Parathyroid adenoma (tissue), 2 donors: ENCODE measurements at regions not wholly inside any gene's neighbourhood (a gene's known extent, or its start where the extent isn't known, plus 50 kb on each side); places are given as distances from the start of the nearest gene placed in this dataset.

Experiments
- H2AFZ ChIP-seq: fragments of 300-600 bp; sonication (generic); one replicate; pipeline ENCODE4 v1.7.0; 2017; ENCODE audit warnings: antibody characterized with exemption, mild to moderate bottlenecking
- H3K27ac ChIP-seq: fragments of 300-600 bp; sonication (generic); one replicate; pipeline ENCODE4 v1.7.0; 2017
- H3K27me3 ChIP-seq: fragments of 300-600 bp; sonication (generic); one replicate; pipeline ENCODE4 v1.7.0; 2017; ENCODE audit warnings: low read length; ENCODE audit not compliant: control insufficient read depth, insufficient read depth
- H3K36me3 ChIP-seq: fragments of 300-600 bp; sonication (generic); one replicate; pipeline ENCODE4 v1.7.0; 2017; ENCODE audit warnings: low read length; ENCODE audit not compliant: control insufficient read depth, insufficient read depth
- H3K4me1 ChIP-seq: fragments of 300-600 bp; sonication (generic); one replicate; pipeline ENCODE4 v1.7.0; 2017; ENCODE audit warnings: control low read depth
- H3K4me2 ChIP-seq: fragments of 300-600 bp; sonication (generic); one replicate; pipeline ENCODE4 v1.7.0; 2017; ENCODE audit warnings: low read length
- H3K4me3 ChIP-seq: fragments of 300-600 bp; sonication (generic); one replicate; pipeline ENCODE4 v1.7.0; 2017; ENCODE audit warnings: low read depth, low read length
- H3K79me2 ChIP-seq: fragments of 300-600 bp; sonication (generic); one replicate; pipeline ENCODE4 v1.7.0; 2017; ENCODE audit warnings: control low read depth
- H3K9ac ChIP-seq: fragments of 300-600 bp; sonication (generic); one replicate; pipeline ENCODE4 v1.7.0; 2017; ENCODE audit warnings: mild to moderate bottlenecking
- H3K9me3 ChIP-seq: fragments of 300-600 bp; sonication (generic); one replicate; pipeline ENCODE4 v1.7.0; 2017; ENCODE audit warnings: low read length; ENCODE audit not compliant: control insufficient read depth
- TF ChIP-seq, protein P1 (sequence below): fragments of 300-600 bp; sonication (generic); IDR thresholded peaks from one replicate; pipeline ENCODE4 v1.7.0; 2017; ENCODE audit warnings: antibody characterized with exemption, mild to moderate bottlenecking
- donor health status: primary hyperparathyroidism.

DNA sequence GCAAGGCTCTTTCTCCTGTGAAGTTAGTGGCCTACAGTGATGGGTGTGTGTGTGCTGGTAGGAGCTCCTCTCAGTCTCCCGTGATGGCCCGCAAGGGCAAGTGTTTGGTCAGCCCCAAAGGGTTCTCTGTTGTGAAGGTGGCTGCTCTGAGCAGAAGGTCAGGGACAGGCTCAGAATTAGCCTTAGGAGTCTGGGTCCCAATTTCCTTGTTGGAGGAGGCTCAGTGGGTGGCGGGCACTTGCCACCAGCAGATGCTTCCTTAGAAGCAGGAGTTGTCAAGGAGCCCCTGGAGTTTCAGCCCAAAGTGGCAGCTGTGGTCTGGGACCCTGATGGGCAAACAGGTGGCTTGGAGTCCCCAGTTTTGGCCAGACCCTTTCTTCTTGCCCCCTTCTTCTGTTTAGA, 154.4 kb downstream of the MACROH2A1 start:
- Histone ChIP-seq H3K4me3 (no peak overlapping the region), H3K27ac (no peak overlapping the region), H3K27me3 (no peaks in the 10 kb centered on the region), H3K36me3 (no peaks in the 10 kb centered on the region), H3K9me3 (no peaks in the 10 kb centered on the region), H3K79me2 (no peaks in the 10 kb centered on the region), H3K4me1 (no peaks in the 10 kb centered on the region), H3K9ac (no peak overlapping the region), H2AFZ (no peak overlapping the region), H3K4me2 (no peak overlapping the region)
- TF ChIP-seq, protein P1, sequence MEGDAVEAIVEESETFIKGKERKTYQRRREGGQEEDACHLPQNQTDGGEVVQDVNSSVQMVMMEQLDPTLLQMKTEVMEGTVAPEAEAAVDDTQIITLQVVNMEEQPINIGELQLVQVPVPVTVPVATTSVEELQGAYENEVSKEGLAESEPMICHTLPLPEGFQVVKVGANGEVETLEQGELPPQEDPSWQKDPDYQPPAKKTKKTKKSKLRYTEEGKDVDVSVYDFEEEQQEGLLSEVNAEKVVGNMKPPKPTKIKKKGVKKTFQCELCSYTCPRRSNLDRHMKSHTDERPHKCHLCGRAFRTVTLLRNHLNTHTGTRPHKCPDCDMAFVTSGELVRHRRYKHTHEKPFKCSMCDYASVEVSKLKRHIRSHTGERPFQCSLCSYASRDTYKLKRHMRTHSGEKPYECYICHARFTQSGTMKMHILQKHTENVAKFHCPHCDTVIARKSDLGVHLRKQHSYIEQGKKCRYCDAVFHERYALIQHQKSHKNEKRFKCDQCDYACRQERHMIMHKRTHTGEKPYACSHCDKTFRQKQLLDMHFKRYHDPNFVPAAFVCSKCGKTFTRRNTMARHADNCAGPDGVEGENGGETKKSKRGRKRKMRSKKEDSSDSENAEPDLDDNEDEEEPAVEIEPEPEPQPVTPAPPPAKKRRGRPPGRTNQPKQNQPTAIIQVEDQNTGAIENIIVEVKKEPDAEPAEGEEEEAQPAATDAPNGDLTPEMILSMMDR = no peak

GRCh38 chr5:135243556-135244285, 155.3 kb downstream of the MACROH2A1 start:
- TF ChIP-seq, protein P1 = no peak
- Histone ChIP-seq H3K27ac (no peak overlapping the region), H3K4me3 (no peak overlapping the region)

DNA sequence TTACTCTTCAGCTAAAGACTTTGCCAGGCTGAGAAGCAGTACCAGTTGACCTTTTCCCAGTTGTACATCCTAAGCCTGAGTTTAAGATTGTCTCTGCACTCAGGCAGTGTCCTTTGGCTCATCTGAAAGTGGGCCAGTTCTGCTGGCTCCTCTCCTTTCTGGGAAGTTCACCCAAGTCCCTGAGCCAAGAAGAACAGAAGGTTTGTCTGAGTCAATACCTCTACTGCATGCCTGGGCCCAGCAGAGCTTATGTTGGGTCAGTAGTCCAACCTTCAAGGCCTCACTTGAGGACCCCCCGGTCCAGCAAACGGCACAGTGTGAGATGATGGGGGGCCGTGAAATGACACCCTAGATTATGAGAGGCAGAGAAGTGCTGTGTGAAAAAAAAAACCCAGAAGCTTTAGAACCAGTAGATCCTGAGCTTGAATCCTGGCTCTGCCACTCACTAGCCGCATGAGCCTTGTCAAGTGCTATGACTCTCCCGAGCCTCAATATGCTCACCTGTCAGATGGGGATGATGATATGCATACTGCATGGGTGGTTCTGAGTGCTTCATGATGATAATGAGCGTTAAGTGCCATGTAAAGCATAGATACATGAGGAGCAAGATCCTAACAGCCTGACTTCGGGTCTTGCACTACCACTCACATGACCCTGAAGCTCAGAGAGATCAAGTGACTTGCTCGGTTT, 156.0 kb downstream of the MACROH2A1 start:
- Histone ChIP-seq H2AFZ (no peak overlapping the region), H3K27me3 (no peaks in the 10 kb centered on the region), H3K36me3 (no peaks in the 10 kb centered on the region), H3K9me3 (no peaks in the 10 kb centered on the region), H3K4me3 (no peak overlapping the region), H3K9ac (no peak overlapping the region), H3K4me1 (no peaks in the 10 kb centered on the region), H3K27ac (no peak overlapping the region), H3K4me2 (no peak overlapping the region), H3K79me2 (no peaks in the 10 kb centered on the region)
- TF ChIP-seq, protein P1 = no peak

More at GRCh38 chr5:135243556-135244285, 155.3 kb downstream of the MACROH2A1 start:
- H3K4me1 ChIP-seq = no peaks in the 10 kb centered on the region
- H3K79me2 ChIP-seq = no peaks in the 10 kb centered on the region
- no peak overlapping the region for H2AFZ ChIP-seq
- H3K27me3 ChIP-seq = no peaks in the 10 kb centered on the region
- H3K4me2 ChIP-seq = no peak overlapping the region
- H3K36me3 ChIP-seq = no peaks in the 10 kb centered on the region
- H3K9me3 ChIP-seq = no peaks in the 10 kb centered on the region
- H3K9ac ChIP-seq = no peak overlapping the region

- Histone ChIP-seq H3K4me2 (no peak overlapping the region), H3K9me3 (no peaks in the 10 kb centered on the region), H3K79me2 (no peaks in the 10 kb centered on the region), H3K4me3 (no peak overlapping the region), H2AFZ (no peak overlapping the region), H3K27me3 (no peaks in the 10 kb centered on the region), H3K9ac (no peak overlapping the region), H3K36me3 (no peaks in the 10 kb centered on the region), H3K4me1 (no peaks in the 10 kb centered on the region), H3K27ac (no peak overlapping the region)
- TF ChIP-seq, protein P1 = no peak
Observed at GRCh38 chr5:135242021-135242865, 156.8 kb downstream of the MACROH2A1 start.
